ENCODE measurements at regions not wholly inside any gene's neighbourhood (a gene's known extent, or its start where the extent isn't known, plus 50 kb on each side); places are given as distances from the start of the nearest gene placed in this dataset.

GRCh38 chr10:4721999-4722753 is 103.8 kb upstream of the AKR1E2 start:
- no peak for TF ChIP-seq POLR2A (IDR thresholded peaks at IDR 0.05)
- no peak for TF ChIP-seq CTCF (IDR thresholded peaks at IDR 0.05)
- TF ChIP-seq EP300 (IDR thresholded peaks at IDR 0.05) = no peak
